Lung (tissue), 11 donors: ENCODE measurements at regions not wholly inside any gene's neighbourhood (a gene's known extent, or its start where the extent isn't known, plus 50 kb on each side); places are given as distances from the start of the nearest gene placed in this dataset.
"Not testable (repeated sequence)": the region's sequence is repeated elsewhere in the genome, so short reads cannot be mapped to it uniquely, and the experiment has no call there.

Experiments
- ATAC-seq: fragments of 200-7000 bp; cut with Tn5 transposase; one replicate; pipeline ENCODE4 v1.9.1; 2020; ENCODE audit warnings: moderate number of reproducible peaks; ENCODE audit not compliant: insufficient read depth, low FRiP score
- DNase-seq, 3 donors: peaks; one replicate each; pipeline ENCODE4 v3.0.0-alpha.2; 2013 to 2017
- H3K27ac ChIP-seq, 2 donors: one replicate each; pipeline ENCODE4 v1.5.1; 2013; ENCODE audit warnings: mild to moderate bottlenecking in 2 of 2, moderate library complexity in 2 of 2, control low read depth in 1 of 2, inconsistent platforms in 1 of 2, low read depth in 1 of 2, low read length in 1 of 2
- H3K27me3 ChIP-seq, 3 donors: one replicate each; pipeline ENCODE4 v1.5.1; 2013; ENCODE audit warnings: low read length in 2 of 3; ENCODE audit not compliant: control insufficient read depth in 3 of 3, insufficient read depth in 3 of 3
- H3K36me3 ChIP-seq, 4 donors: one replicate each; pipeline ENCODE4 v1.5.1; 2013; ENCODE audit warnings: low read length in 4 of 4, mild to moderate bottlenecking in 1 of 4, moderate library complexity in 1 of 4; ENCODE audit not compliant: control insufficient read depth in 4 of 4, insufficient read depth in 4 of 4
- H3K4me1 ChIP-seq, 5 donors: one replicate each; pipeline ENCODE4 v1.5.1; 2013; ENCODE audit warnings: low read length in 5 of 5, mild to moderate bottlenecking in 2 of 5, moderate library complexity in 1 of 5; ENCODE audit not compliant: control insufficient read depth in 5 of 5, insufficient read depth in 5 of 5
- H3K4me3 ChIP-seq: one replicate; pipeline ENCODE4 v1.5.1; 2013; ENCODE audit warnings: mild to moderate bottlenecking, control low read depth, moderate library complexity
- H3K9ac ChIP-seq, 2 donors: one replicate each; pipeline ENCODE4 v1.5.1; 2013; ENCODE audit warnings: low read length in 2 of 2, control low read depth in 1 of 2; ENCODE audit not compliant: insufficient read depth in 1 of 2
- H3K9me3 ChIP-seq, 4 donors: one replicate each; pipeline ENCODE4 v1.5.1; 2013; ENCODE audit warnings: low read length in 3 of 4, mild to moderate bottlenecking in 1 of 4, moderate library complexity in 1 of 4; ENCODE audit not compliant: control insufficient read depth in 4 of 4, insufficient read depth in 3 of 4
- WGBS, 2 donors: extraction: QIAGEN DNeasy Blood & Tissue Kit; methylation state at CpG; one replicate each; pipeline ENCODE4 v1.1.7; 2013; 5-methylcytosine and 5-hydroxymethylcytosine counted together
- TF ChIP-seq, protein P1 (sequence below): IDR thresholded peaks from 2 replicates; pipeline ENCODE4 v1.5.1; 2012; ENCODE audit warnings: mild to moderate bottlenecking; ENCODE audit errors: control extremely low read depth, extremely low read depth
- donor health status: control.
- donor health status: control.
- donor health status: Bipolar disorder and iron deficiency.
- donor health status: healthy.
- donor health status: DM: yes; HTN: yes; CAD: no.

DNA sequence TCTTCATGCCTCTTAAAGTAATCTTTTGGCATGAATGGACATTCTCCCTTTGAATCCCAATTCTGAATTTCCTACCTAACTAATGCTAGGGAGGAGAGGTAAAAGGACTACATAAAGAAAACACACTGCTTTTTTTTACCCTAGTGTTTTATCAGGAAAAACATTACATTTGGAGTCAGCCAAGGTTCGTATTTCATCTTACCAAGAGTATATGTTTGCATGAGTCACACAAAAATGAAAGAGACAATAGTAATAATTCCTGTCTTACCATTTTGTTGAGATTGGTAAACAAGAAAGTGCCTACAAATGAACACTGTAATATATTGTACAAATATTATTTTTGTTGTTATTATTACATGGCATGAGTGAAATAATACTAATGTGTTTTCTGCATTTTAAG lies 112.9 kb upstream of the WARS2 start:
- Histone ChIP-seq H3K9me3 (no peaks in the 10 kb centered on the region), H3K27ac (no peak overlapping the region), H3K4me1 (no peaks in the 10 kb centered on the region), H3K36me3 (no peaks in the 10 kb centered on the region), H3K9ac (no peak overlapping the region), H3K4me3 (no peak overlapping the region), H3K27me3 (no peaks in the 10 kb centered on the region)
- peak in 1 of 3 donors; percentile 34 for DNase-seq
- TF ChIP-seq, protein P1, sequence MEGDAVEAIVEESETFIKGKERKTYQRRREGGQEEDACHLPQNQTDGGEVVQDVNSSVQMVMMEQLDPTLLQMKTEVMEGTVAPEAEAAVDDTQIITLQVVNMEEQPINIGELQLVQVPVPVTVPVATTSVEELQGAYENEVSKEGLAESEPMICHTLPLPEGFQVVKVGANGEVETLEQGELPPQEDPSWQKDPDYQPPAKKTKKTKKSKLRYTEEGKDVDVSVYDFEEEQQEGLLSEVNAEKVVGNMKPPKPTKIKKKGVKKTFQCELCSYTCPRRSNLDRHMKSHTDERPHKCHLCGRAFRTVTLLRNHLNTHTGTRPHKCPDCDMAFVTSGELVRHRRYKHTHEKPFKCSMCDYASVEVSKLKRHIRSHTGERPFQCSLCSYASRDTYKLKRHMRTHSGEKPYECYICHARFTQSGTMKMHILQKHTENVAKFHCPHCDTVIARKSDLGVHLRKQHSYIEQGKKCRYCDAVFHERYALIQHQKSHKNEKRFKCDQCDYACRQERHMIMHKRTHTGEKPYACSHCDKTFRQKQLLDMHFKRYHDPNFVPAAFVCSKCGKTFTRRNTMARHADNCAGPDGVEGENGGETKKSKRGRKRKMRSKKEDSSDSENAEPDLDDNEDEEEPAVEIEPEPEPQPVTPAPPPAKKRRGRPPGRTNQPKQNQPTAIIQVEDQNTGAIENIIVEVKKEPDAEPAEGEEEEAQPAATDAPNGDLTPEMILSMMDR: no peak
- ATAC-seq: no peak
- WGBS, 2 donors: 62 to 88% methylated on average over 1 of the region's 1 CpG

DNA sequence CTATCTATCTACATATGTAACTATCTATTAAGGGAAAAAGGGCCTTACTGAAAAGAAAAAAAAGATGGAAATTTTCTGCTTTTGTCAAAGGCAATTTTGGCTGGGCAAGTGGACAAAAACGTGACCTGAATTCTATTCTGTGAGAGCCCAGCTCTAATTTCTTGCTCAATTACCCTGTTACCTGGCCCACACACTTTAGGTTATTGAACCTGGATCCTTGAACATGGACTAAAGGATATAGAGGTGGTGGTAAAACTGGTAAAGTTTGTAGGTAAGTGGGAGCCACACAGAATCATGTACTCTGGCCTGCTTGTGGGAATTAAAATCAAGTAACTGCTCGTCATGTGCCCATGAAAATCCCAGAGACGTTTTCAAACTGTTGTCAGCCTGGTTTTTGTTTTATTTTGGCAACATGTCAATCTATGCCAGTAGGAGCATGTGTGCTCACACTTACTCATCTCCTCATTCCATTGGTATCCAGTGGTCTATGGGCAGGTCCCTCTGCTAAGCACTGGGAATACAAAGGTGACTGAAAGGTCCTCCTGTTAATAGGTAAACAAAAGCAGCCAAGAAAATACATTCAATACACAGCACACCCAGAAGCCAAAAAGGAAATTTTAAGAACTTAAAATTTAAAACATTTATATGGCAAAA lies 113.7 kb upstream of the WARS2 start:
- Histone ChIP-seq H3K9me3 (no peaks in the 10 kb centered on the region), H3K27me3 (no peaks in the 10 kb centered on the region), H3K27ac (no peak overlapping the region), H3K9ac (no peak overlapping the region), H3K36me3 (no peaks in the 10 kb centered on the region), H3K4me1 (no peaks in the 10 kb centered on the region), H3K4me3 (no peak overlapping the region)
- TF ChIP-seq, protein P1: no peak
- ATAC-seq (no peak), DNase-seq (no peak)
- WGBS, 2 donors: 67 to 83% methylated on average over 3 of the region's 3 CpGs

DNA sequence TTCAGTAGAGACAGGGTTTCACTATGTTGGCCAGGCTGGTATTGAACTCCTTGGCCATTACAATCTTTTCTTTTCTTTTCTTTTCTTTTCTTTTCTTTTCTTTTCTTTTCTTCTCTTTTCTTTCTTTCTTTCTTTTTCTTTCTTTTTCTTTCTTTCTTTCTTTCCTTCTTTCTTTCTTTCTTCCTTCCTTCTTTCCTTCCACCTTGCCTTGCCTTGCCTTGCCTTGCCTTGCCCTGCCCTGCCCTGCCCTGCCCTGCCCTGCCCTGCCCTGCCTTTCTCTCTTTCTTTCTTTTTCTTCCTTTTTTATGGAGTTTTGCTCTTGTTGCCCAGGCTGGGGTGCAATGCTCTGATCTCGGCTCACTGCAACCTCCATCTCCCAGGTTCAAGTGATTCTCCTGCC lies 112.5 kb upstream of the HAO2 start:
- H3K27ac ChIP-seq, H3K27me3 ChIP-seq, H3K9me3 ChIP-seq, H3K4me3 ChIP-seq, DNase-seq, H3K36me3 ChIP-seq, H3K4me1 ChIP-seq, ATAC-seq, H3K9ac ChIP-seq: not testable (repeated sequence)
- 98 to 100% methylated on average over 1 of the region's 1 CpG for WGBS, 2 donors

DNA sequence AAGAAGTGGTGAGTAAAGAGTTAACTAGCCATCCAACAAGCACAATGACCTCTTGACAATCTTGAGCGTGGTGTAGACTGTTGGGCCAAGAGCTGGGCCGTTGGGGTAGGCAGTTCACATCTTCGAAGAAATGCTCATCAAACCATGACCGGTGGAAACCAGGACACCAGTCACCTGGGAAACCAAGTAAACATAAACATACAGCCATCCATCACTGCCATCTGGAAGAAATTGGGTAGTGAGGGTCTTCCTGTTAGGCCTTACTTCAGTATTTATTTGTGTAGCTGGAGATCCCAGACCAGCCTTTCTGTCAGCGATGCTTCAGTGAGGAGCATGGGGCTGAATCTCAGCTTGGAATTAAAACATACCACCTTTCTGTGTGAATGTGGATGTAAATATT lies 108.1 kb upstream of the HAO2 start:
- ATAC-seq: no peak
- no peak for DNase-seq
- TF ChIP-seq, protein P1: no peak
- Histone ChIP-seq H3K9me3 (peaks cover 0 to 2% (median 0%) of the 10 kb centered on the region in 4 donors), H3K27me3 (no peaks in the 10 kb centered on the region), H3K4me1 (no peaks in the 10 kb centered on the region), H3K36me3 (no peaks in the 10 kb centered on the region), H3K4me3 (no peak overlapping the region), H3K27ac (no peak overlapping the region), H3K9ac (no peak overlapping the region)
- WGBS, 2 donors: 39 to 62% methylated on average over 5 of the region's 5 CpGs
